ENCODE measurements at regions not wholly inside any gene's neighbourhood (a gene's known extent, or its start where the extent isn't known, plus 50 kb on each side); places are given as distances from the start of the nearest gene placed in this dataset.

DNA sequence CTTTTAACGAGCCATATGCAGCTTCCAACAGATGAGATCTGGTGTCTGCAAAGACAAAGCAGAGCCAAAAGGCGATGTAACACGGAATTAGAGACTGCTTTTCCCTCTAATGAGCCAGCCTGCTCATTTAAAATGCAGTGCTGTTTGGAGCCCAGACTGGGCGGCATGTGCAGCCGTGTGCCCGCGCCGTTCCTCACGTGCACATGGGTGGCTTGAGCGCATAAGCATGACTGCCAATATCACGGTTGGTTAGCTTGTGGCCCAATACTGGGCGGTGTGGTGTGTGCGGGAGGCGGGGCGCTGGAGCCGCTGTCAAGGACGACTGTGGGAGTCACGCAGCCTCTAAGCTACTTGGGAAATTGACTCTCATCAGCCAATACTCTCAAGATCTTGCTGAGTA is 87.0 kb upstream of the SCOC start:
- TF ChIP-seq POLR2A (IDR thresholded peaks at IDR 0.05): no peak
- TF ChIP-seq, protein P1, sequence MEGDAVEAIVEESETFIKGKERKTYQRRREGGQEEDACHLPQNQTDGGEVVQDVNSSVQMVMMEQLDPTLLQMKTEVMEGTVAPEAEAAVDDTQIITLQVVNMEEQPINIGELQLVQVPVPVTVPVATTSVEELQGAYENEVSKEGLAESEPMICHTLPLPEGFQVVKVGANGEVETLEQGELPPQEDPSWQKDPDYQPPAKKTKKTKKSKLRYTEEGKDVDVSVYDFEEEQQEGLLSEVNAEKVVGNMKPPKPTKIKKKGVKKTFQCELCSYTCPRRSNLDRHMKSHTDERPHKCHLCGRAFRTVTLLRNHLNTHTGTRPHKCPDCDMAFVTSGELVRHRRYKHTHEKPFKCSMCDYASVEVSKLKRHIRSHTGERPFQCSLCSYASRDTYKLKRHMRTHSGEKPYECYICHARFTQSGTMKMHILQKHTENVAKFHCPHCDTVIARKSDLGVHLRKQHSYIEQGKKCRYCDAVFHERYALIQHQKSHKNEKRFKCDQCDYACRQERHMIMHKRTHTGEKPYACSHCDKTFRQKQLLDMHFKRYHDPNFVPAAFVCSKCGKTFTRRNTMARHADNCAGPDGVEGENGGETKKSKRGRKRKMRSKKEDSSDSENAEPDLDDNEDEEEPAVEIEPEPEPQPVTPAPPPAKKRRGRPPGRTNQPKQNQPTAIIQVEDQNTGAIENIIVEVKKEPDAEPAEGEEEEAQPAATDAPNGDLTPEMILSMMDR (IDR thresholded peaks at IDR 0.05): no peak
